NCI-H1694 (cell line): ENCODE measurements at regions not wholly inside any gene's neighbourhood (a gene's known extent, or its start where the extent isn't known, plus 50 kb on each side); places are given as distances from the start of the nearest gene placed in this dataset.

ENCODE experiments used
- DNase-seq: peaks from one replicate; lab custom pipeline; 2025; lab: John Stamatoyannopoulos, UW

DNA sequence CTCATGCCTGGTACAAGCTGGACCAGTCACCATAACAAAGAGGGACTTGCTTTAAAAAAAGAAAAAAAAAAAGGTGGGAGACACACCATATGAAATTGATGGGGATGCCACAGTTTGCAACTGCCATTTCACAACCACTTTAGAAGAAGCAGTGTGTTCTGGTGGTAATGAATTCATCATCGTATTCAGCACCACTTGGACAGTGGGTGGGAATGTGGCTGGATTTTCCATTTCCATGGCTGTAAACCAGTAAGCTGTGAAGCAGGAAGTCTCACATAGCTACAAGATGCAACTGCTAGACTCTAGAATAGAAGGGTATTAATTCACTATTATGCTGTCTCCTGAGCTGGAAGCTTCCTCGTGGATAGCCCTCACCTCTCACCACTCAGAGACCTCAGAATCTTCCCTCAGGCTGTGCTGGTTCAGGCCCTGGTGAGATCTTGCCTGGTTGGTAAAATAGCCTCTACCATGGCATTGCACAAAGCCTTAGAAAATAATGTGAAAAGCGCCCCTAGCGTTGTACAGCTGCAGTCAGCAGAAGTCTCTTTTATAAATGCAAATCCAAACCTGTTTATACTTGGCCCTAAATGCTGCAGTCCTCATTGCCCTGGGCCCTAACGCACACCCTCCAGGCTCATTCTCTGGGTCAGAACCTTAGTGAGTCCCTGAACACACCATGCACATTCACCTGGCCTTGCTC is 150.7 kb downstream of the KCTD15 start:
- DNase-seq, result no peak

DNA sequence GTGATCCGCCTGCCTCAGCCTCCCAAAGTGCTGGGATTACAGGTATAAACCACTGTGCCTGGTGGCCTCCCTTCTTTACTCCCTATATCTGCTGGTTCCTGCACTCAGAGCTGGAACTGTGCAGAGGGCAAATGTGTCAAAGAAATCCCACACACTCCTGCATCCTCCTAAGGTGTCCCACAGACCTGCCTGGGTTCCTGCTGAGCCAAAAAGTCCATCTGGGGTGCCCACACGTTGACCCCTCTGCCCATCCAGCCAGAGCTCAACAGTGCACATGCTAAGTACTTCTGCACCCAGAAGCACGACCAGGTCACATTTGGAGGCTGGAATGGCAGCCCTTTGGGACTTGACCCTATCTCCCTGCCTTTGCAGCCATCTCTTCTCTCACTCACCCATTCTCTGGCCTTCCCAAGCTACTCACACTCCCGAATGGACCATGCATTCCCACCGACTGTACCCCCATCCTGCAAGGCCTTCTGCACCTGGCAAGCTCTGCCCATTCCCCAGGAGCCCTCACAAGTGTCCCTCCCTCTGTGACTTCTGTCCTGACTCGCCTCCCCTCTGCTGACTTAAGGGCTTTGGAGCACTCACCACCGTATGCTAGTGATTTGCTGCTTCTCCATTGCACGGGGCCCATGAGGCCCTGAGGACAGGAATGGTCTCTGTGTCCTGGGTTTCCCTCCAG is 152.1 kb downstream of the KCTD15 start:
- DNase-seq, result no peak

DNA sequence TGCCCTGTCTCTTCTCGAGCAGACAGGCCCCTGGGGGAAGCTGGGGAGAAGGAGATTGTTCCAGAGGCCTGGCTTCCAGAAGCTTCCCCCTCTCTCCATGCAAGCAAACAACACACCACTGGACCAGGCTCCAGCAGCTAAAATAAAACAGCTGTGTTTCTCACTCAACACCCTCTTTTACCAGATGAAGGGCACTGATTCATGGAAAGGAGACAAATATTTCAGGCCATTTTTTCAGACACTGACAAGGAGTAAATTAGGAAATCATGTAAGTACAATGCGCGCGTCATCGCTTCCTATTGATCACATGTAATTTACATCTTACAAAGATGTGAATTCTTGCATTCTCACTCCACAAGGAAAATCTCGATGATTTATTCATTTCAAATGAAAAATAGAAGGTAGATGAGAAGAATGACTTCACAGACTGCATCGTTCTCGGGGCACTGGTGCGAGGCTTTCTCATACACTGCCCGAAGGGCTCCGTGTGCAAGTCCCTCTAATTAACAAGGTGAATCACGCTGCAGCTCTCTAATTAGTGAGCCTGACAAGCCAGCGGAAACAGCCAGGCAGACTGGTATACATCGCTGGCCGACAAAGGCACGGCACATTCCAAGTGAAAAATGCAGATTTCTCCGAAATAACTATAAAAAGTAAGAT is 153.6 kb downstream of the KCTD15 start:
- DNase-seq, result no peak

GRCh38 chr19:33953023-33953422 is 156.4 kb downstream of the KCTD15 start:
- DNase-seq, result no peak

DNA sequence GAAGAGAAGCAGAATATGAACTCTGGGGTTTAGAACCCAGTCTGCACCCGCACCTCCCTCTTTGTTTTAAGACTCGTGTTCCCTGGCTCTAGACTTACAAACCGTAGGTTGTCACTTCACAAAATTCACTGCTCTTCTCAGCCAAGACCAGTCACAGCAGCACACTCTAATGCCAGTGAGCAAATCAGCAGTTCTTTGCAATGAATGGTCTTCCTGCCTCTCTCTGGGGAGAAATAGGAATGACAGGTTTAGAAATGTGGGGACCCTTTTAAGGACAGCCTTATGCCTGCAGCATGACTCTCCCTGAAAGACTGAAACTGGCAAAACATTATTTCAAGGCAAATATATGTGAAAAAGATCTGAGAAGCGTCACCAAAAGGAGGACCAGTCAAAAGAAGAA is 156.9 kb downstream of the KCTD15 start:
- no peak for DNase-seq

DNA sequence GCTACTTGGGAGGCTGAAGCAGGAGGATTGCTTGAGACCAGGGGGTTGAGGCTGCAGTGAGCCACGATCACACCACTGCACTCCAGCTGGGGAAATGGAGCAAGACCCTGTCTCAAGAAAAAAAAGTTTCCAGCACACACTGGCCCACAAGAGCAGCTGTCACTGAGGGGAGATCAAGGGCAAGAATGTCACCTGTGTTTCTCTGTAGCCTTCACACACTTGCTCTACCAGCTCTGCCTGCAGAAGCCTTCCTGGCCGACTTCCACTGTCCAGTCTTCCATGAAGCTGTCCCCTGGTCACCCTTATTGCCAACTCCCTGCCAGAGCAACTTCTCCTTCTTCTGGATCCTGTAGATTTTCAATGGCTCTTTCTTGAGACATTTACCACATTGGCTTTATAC is 158.0 kb downstream of the KCTD15 start:
- no peak for DNase-seq

- DNase-seq, result no peak
Observed at GRCh38 chr19:33956941-33957340, 160.3 kb downstream of the KCTD15 start.

DNA sequence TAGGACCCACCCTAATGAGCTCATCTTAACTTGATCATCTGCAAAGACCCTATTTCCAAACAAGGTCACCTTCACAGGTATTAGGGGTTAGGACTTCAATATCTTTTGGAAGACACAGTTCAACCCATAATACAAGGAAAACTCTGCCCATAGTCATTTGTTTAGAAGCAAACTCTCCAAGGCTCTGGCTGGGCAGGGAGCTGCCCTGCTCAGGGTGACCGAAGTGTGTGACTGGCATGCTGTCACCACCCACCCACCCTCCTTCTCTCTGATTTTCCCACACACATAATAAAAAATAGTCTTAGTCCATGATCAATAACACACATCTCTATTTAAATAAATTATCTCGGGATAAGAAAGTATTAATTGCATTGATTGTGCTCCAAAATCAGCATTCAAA is 161.1 kb downstream of the KCTD15 start:
- DNase-seq, result no peak

DNA sequence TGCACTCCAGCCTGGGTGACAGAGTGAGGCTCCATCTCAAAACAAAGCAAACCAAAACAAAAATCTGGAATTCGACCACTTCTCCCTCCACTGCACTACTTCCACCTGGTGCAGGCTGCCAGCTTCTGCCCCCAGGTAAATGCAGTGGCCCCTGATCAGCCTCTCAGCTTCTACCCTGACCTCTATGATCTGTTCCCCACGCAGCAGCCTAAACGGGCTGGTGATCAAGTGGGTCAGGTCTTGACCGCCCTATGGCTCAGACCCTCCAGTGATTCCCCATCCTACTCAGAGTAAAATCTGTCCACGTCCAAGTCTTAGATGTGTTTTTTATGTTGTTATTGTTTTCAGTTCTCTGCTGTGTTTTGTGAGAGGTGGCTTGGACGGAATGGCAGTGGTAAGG is 163.9 kb downstream of the KCTD15 start:
- no peak for DNase-seq

DNA sequence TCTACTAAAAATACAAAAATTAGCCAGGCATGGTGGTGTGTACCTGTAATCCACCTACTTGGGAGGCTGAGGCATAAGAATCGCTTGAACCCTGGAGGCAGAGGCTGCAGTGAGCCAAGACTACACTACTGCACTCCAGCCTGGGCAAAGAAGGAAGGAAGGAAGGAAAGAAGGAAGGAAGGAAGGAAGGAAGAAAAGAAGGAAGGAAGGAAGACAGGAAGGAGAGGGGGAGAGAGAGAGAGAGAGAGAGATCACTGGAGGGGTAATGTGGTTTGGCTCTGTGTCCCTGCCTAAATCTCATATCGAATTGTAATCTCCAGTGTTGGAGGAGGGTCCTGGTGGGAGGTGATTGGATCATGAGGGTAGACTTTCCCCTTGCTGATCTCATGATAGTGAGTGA is 165.5 kb downstream of the KCTD15 start:
- DNase-seq, result no peak

GRCh38 chr19:33963514-33963913 is 166.8 kb downstream of the KCTD15 start:
- no peak for DNase-seq

GRCh38 chr19:33971073-33971472 is 174.4 kb downstream of the KCTD15 start:
- no peak for DNase-seq

DNA sequence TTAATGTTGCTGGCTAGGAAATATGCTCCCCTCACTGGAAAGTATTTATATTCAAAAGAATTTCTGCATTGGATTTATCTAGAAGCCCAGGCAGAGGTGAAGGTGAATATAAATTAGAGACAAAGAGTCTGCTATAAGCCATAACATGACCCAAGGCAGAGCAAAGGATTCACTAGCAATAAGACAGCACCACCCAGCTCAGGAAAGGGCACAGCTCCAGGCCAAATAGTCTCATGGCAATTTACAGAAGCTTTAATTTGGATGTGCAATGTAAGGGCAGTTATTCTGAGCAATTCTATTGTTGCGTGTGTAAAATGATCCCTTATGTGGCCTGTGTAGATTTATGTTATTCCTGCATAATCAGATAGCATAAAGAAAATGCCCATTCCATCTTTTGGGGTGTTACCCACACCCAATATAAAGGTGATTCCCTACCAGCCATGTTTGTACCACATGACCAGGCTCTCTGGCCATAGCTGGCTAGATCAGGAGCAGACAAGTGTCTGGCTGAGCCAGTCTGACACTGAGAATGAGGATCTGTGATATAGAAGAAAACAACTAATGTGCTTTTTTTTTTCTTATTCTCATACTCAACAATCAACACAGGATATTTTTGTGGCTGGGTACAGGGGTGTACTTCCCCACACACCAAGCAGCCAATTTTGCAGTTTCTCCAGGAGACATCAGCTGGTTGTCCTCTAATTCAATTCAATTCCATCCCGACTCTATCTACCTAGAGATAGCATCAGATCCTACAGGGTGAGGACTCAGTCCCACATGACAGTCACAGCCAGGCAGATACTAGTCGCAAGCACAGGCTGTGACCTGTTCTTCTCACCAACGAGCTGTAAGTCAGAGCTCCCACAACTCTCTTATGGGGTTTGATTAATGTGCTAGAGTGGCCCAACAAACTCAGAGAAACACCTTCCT is 181.4 kb downstream of the KCTD15 start:
- DNase-seq, result no peak

GRCh38 chr19:33982706-33983105 is 186.0 kb downstream of the KCTD15 start:
- DNase-seq, result no peak

DNA sequence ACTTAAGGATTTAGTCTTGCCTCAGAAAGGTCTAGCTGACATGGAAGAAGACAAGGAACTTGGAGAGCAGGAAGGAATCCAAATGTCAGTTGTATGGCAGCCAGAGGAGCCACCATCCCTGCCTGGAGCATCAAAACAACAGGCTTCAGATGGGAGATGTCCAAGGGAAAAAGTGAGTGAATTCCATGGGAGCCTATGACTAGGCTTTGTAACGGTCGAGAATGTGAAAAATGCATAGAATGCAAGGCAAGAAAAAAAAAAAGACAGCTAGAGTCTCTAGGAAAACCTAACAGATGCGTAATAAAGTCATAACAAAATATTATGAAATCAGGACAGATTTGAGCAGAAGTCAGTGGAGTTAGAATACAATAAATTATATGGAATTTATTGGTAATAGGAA is 183.7 kb upstream of the LSM14A start:
- no peak for DNase-seq

GRCh38 chr19:33997690-33998089 is 174.6 kb upstream of the LSM14A start:
- DNase-seq, result no peak

DNA sequence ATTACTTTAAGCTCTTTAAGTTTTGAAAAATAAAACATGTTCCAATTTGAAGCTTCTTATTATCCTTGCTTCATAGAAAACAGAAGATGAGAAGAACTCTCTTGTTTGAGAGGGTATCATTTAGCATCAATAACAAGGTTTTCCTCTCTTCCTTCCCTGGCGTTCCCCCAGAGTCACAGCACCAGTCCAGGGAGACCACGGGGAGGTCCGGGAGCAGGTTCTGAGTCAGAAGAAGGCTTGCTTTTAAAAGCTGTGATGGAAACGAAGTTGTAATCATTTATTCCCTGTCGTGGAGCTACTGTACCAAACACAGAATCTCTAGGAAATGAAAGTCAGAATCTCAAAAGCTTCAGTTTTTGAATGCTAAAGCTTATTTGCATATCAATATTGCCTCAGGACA is 174.0 kb upstream of the LSM14A start:
- no peak for DNase-seq

DNA sequence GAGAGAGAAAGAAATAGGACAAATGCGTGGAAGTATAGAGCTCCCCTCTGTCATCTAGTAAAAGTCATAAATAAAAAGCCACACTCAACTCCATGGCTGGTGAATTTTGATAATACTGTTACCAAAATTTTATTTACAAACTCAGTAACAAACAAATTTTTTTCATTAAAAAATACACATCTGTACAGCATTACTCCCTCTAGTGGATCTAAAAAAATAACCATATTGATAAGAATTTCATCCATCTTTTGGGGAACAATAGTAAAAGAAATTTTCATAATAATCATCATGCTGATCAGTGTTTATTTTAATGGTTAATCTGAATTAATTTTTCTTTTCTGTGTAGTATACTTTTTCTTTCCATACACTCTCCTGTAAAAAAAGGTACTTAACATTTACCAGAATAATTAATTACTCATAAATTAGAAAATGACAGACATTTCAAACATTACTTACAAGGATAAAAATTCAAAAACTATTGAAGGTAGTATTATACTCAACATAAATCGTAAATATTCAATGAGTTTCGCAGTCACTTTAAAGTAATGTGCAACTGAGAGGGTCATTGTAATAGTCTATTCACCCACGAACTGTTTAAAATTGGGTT is 173.5 kb upstream of the LSM14A start:
- DNase-seq, result peak; percentile 11

DNA sequence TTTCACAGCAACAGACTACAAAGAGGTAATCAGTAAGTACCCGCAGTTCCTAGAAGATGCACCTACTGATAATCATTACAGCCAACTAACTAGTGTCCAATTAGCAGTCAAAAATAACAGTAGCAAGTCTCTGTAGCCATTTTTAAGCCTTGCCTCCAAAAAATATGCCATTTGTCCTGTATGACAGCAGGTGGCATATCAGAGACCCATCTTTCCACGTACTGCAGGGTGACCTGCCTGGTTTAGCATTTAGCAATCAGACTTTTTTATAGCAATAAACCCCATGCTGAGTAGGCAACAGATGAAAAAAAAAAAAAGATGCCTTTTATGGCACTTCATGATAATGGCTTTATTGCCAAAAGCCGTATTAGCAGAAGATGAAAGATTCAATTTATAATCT is 155.3 kb upstream of the LSM14A start:
- DNase-seq, result peak; percentile 1

GRCh38 chr19:34017601-34018000 is 154.7 kb upstream of the LSM14A start:
- DNase-seq, result no peak

GRCh38 chr19:34018546-34018945 is 153.8 kb upstream of the LSM14A start:
- DNase-seq, result no peak

DNA sequence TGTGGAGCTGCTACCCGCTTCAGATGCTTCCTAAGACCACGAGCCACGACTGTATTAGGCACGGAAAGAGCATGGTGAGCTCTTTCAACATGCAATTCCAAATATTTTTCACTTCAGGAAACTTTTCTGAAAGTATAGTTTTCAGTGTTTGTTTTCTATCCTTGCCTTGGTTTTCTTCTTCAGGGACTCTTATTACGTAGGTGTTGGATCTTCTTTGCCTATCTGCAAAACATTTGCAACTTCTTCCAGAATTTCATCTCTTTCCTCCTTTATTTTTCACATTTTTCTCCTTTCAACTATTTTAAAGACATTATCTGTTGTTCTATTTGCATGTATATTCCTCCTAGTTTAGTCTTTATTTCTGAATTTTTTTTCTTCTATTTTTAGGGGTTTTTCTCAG is 148.9 kb upstream of the LSM14A start:
- no peak for DNase-seq
